GM23338 (cell line): ENCODE measurements at regions not wholly inside any gene's neighbourhood (a gene's known extent, or its start where the extent isn't known, plus 50 kb on each side); places are given as distances from the start of the nearest gene placed in this dataset.

ENCODE experiments used
- ATAC-seq: fragments of 200-7000 bp; cut with Tn5 transposase; 3 replicates; pipeline ENCODE4 v1.9.1; 2020
- DNase-seq: peaks from one replicate; pipeline ENCODE4 v3.0.0-alpha.2; 2015; ENCODE audit warnings: low spot score
- H2AFZ ChIP-seq: fragments of 200-600 bp; sonication (generic); 2 replicates; pipeline ENCODE4 v1.8.0; 2016; ENCODE audit warnings: antibody characterized with exemption, mild to moderate bottlenecking, moderate library complexity
- H3F3A ChIP-seq: fragments of 200-600 bp; sonication (generic); replicated peaks from 2 replicates; pipeline ENCODE4 v1.8.0; 2017; ENCODE audit warnings: antibody characterized with exemption, mixed run types, low read depth
- H3K27ac ChIP-seq: fragments of 200-600 bp; sonication (generic); 2 replicates; pipeline ENCODE4 v1.6.1; 2016; ENCODE audit warnings: low read depth
- H3K27me3 ChIP-seq: fragments of 200-600 bp; sonication (generic); 2 replicates; pipeline ENCODE4 v1.8.0; 2016; ENCODE audit warnings: mild to moderate bottlenecking, mixed run types, moderate library complexity; ENCODE audit not compliant: insufficient read depth
- H3K36me3 ChIP-seq: fragments of 200-600 bp; sonication (generic); 2 replicates; pipeline ENCODE4 v1.8.0; 2016; ENCODE audit warnings: mild to moderate bottlenecking; ENCODE audit not compliant: insufficient read depth
- H3K4me1 ChIP-seq: fragments of 200-600 bp; sonication (generic); 2 replicates; pipeline ENCODE4 v1.8.0; 2016; ENCODE audit warnings: mild to moderate bottlenecking, moderate library complexity; ENCODE audit not compliant: insufficient read depth
- H3K4me2 ChIP-seq: fragments of 200-600 bp; sonication (generic); 2 replicates; pipeline ENCODE4 v1.7.1; 2017; ENCODE audit warnings: mixed run types
- H3K4me3 ChIP-seq: fragments of 200-600 bp; sonication (generic); 2 replicates; pipeline ENCODE4 v1.6.1; 2016; ENCODE audit warnings: mixed run types
- H3K79me2 ChIP-seq: fragments of 200-600 bp; sonication (generic); replicated peaks from 2 replicates; pipeline ENCODE4 v1.8.0; 2017; ENCODE audit warnings: mild to moderate bottlenecking; ENCODE audit not compliant: insufficient read depth
- H3K9me2 ChIP-seq: fragments of 200-600 bp; sonication (generic); 2 replicates; pipeline ENCODE4 v1.8.0; 2017; ENCODE audit not compliant: insufficient read depth
- H4K20me1 ChIP-seq: fragments of 200-600 bp; sonication (generic); replicated peaks from 2 replicates; pipeline ENCODE4 v1.8.0; 2017; ENCODE audit warnings: mild to moderate bottlenecking; ENCODE audit not compliant: insufficient read depth
- H3K27ac Mint-ChIP-seq: 2 replicates; pipeline ENCODE4 v1.8.0; 2020; ENCODE audit warnings: inconsistent platforms, mild to moderate bottlenecking, moderate library complexity, mixed read lengths
- H3K27me3 Mint-ChIP-seq: 3 replicates; pipeline ENCODE4 v1.8.0; 2022; ENCODE audit warnings: low read depth, mild to moderate bottlenecking, moderate library complexity, mixed read lengths, inconsistent platforms; ENCODE audit not compliant: insufficient read depth, poor library complexity
- H3K36me3 Mint-ChIP-seq: 3 replicates; pipeline ENCODE4 v1.8.0; 2021; ENCODE audit warnings: low read depth, mild to moderate bottlenecking, inconsistent platforms, moderate library complexity, mixed read lengths
- H3K4me1 Mint-ChIP-seq: 3 replicates; pipeline ENCODE4 v1.8.0; 2020; ENCODE audit warnings: mild to moderate bottlenecking, inconsistent platforms, mixed read lengths
- H3K4me3 Mint-ChIP-seq: 3 replicates; pipeline ENCODE4 v1.8.0; 2021; ENCODE audit warnings: moderate library complexity, mild to moderate bottlenecking, inconsistent platforms, mixed read lengths
- H3K9me3 Mint-ChIP-seq: 3 replicates; pipeline ENCODE4 v1.8.0; 2020; ENCODE audit warnings: moderate library complexity, mild to moderate bottlenecking, inconsistent platforms, mixed read lengths
- CREB1 ChIP-seq: fragments of 250-450 bp; sonication (Bioruptor Pico); IDR thresholded peaks from 2 replicates; pipeline ENCODE4 v1.5.0; 2020; ENCODE audit warnings: low read depth, mild to moderate bottlenecking, moderate library complexity
- EZH2phosphoT487 ChIP-seq: fragments of 200-600 bp; sonication (generic); IDR thresholded peaks from one replicate; pipeline ENCODE4 v1.8.1; 2018; ENCODE audit warnings: antibody characterized with exemption; ENCODE audit not compliant: unreplicated experiment
- JUNB ChIP-seq: IDR thresholded peaks from one replicate; pipeline ENCODE4 v1.6.1; 2016; ENCODE audit warnings: antibody characterized with exemption; ENCODE audit not compliant: unreplicated experiment
- NANOG ChIP-seq: IDR thresholded peaks from 2 replicates; pipeline ENCODE4 v1.6.1; 2016; ENCODE audit warnings: antibody characterized with exemption, borderline replicate concordance
- POLR2AphosphoS5 ChIP-seq: IDR thresholded peaks from 2 replicates; pipeline ENCODE4 v1.6.1; 2016; ENCODE audit warnings: antibody characterized with exemption, low read depth
- STAT1 ChIP-seq: IDR thresholded peaks from one replicate; pipeline ENCODE4 v1.6.1; 2016; ENCODE audit warnings: antibody characterized with exemption; ENCODE audit not compliant: unreplicated experiment
- ZNF114 ChIP-seq: fragments of 250-450 bp; sonication (Bioruptor Pico); IDR thresholded peaks from 2 replicates; pipeline ENCODE4 v1.5.0; 2020; ENCODE audit warnings: mild to moderate bottlenecking, moderate library complexity
- ZNF331 ChIP-seq: fragments of 250-450 bp; sonication (Bioruptor Pico); IDR thresholded peaks from 2 replicates; pipeline ENCODE4 v1.5.0; 2020; ENCODE audit warnings: low read depth, mild to moderate bottlenecking, moderate library complexity
- TF ChIP-seq, protein P1 (sequence below): IDR thresholded peaks from 2 replicates; pipeline ENCODE4 v1.6.1; 2016; ENCODE audit warnings: antibody characterized with exemption
- TF ChIP-seq, protein P2 (sequence below): fragments of 250-450 bp; sonication (Bioruptor Pico); IDR thresholded peaks from 2 replicates; pipeline ENCODE4 v1.5.0; 2020; ENCODE audit warnings: mild to moderate bottlenecking, moderate library complexity
- TF ChIP-seq, protein P3 (sequence below), 2 experiments: fragments of 200-600 bp in 1 of 2; sonication (generic) in 1 of 2; conservative IDR thresholded peaks; 2 replicates each; pipeline versions ENCODE4 v1.5.1 to v1.6.1; 2016 to 2017; ENCODE audit warnings: antibody characterized with exemption in 2 of 2, low read depth in 2 of 2, mild to moderate bottlenecking in 2 of 2, moderate library complexity in 1 of 2
- TF ChIP-seq, protein P4 (sequence below): IDR thresholded peaks from one replicate; pipeline ENCODE4 v1.6.1; 2018; ENCODE audit warnings: antibody characterized with exemption; ENCODE audit not compliant: unreplicated experiment

DNA sequence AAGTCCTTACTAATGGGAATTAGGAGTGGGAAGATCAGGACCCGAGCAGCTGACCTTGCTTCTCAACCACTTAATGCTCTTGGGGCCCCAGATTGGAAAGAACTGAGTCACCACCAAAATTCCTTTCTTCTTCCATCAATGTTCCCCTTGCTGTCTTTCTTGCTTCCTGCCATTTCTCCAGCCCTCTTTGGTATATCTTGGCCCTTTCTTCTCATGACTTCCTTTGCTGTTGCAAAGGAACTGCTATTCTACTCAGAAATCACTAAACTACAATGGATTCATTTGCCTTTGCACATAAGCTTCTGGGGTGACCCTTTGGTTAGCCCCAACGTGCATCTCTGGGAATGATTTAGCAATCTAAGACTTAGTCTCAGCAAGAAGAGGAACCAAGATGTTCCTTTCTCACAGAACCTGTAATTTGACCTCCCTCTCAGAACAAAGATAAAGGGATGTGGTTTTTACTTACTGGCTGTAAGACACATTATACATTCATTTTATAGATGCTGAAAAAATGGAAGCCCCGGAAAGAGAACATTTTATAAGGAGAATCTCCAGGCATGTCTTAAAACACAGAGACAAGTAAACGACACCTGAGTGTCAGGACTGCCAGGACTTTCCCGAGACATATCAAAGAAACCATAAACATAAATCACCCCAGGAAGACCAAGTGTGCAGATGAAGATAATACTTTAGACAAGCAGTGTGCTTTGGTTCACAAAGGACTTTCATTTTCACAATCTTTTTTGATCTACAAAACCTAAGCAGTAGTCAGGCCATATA, 99.0 kb upstream of the TNFAIP3 start:
- Histone ChIP-seq H2AFZ (no peak overlapping the region), H3F3A (no peaks in the 10 kb centered on the region), H3K4me3 (no peak overlapping the region), H3K27ac (no peak overlapping the region), H3K4me1 (no peaks in the 10 kb centered on the region), H3K27me3 (no peaks in the 10 kb centered on the region), H3K79me2 (no peaks in the 10 kb centered on the region), H4K20me1 (no peaks in the 10 kb centered on the region), H3K36me3 (no peaks in the 10 kb centered on the region), H3K4me2 (no peak overlapping the region), H3K9me2 (peaks cover 15% of the 10 kb centered on the region; the same call in 1 of the 2 replicates)
- Mint-ChIP-seq H3K36me3 (no peaks in the 10 kb centered on the region), H3K4me3 (no peak overlapping the region), H3K9me3 (no peaks in the 10 kb centered on the region), H3K4me1 (no peaks in the 10 kb centered on the region), H3K27ac (no peak overlapping the region), H3K27me3 (peaks cover 2% of the 10 kb centered on the region)
- ATAC-seq (no peak), DNase-seq (no peak)
- TF ChIP-seq, protein P1, sequence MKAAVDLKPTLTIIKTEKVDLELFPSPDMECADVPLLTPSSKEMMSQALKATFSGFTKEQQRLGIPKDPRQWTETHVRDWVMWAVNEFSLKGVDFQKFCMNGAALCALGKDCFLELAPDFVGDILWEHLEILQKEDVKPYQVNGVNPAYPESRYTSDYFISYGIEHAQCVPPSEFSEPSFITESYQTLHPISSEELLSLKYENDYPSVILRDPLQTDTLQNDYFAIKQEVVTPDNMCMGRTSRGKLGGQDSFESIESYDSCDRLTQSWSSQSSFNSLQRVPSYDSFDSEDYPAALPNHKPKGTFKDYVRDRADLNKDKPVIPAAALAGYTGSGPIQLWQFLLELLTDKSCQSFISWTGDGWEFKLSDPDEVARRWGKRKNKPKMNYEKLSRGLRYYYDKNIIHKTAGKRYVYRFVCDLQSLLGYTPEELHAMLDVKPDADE, result no peak
- TF ChIP-seq, protein P2, sequence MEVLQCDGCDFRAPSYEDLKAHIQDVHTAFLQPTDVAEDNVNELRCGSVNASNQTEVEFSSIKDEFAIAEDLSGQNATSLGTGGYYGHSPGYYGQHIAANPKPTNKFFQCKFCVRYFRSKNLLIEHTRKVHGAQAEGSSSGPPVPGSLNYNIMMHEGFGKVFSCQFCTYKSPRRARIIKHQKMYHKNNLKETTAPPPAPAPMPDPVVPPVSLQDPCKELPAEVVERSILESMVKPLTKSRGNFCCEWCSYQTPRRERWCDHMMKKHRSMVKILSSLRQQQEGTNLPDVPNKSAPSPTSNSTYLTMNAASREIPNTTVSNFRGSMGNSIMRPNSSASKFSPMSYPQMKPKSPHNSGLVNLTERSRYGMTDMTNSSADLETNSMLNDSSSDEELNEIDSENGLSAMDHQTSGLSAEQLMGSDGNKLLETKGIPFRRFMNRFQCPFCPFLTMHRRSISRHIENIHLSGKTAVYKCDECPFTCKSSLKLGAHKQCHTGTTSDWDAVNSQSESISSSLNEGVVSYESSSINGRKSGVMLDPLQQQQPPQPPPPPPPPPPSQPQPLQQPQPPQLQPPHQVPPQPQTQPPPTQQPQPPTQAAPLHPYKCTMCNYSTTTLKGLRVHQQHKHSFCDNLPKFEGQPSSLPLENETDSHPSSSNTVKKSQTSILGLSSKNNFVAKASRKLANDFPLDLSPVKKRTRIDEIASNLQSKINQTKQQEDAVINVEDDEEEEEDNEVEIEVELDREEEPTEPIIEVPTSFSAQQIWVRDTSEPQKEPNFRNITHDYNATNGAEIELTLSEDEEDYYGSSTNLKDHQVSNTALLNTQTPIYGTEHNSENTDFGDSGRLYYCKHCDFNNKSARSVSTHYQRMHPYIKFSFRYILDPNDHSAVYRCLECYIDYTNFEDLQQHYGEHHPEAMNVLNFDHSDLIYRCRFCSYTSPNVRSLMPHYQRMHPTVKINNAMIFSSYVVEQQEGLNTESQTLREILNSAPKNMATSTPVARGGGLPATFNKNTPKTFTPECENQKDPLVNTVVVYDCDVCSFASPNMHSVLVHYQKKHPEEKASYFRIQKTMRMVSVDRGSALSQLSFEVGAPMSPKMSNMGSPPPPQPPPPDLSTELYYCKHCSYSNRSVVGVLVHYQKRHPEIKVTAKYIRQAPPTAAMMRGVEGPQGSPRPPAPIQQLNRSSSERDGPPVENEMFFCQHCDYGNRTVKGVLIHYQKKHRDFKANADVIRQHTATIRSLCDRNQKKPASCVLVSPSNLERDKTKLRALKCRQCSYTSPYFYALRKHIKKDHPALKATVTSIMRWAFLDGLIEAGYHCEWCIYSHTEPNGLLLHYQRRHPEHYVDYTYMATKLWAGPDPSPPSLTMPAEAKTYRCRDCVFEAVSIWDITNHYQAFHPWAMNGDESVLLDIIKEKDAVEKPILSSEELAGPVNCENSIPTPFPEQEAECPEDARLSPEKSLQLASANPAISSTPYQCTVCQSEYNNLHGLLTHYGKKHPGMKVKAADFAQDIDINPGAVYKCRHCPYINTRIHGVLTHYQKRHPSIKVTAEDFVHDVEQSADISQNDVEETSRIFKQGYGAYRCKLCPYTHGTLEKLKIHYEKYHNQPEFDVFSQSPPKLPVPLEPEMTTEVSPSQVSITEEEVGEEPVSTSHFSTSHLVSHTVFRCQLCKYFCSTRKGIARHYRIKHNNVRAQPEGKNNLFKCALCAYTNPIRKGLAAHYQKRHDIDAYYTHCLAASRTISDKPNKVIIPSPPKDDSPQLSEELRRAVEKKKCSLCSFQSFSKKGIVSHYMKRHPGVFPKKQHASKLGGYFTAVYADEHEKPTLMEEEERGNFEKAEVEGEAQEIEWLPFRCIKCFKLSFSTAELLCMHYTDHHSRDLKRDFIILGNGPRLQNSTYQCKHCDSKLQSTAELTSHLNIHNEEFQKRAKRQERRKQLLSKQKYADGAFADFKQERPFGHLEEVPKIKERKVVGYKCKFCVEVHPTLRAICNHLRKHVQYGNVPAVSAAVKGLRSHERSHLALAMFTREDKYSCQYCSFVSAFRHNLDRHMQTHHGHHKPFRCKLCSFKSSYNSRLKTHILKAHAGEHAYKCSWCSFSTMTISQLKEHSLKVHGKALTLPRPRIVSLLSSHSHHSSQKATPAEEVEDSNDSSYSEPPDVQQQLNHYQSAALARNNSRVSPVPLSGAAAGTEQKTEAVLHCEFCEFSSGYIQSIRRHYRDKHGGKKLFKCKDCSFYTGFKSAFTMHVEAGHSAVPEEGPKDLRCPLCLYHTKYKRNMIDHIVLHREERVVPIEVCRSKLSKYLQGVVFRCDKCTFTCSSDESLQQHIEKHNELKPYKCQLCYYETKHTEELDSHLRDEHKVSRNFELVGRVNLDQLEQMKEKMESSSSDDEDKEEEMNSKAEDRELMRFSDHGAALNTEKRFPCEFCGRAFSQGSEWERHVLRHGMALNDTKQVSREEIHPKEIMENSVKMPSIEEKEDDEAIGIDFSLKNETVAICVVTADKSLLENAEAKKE (CRISPR knock-in tag), result no peak
- TF ChIP-seq CREB1 (CRISPR knock-in tag) (no peak), ZNF331 (CRISPR knock-in tag) (no peak), ZNF114 (CRISPR knock-in tag) (no peak), EZH2phosphoT487 (no peak), POLR2AphosphoS5 (no peak), JUNB (no peak), NANOG (no peak), STAT1 (no peak)
- TF ChIP-seq, protein P3, sequence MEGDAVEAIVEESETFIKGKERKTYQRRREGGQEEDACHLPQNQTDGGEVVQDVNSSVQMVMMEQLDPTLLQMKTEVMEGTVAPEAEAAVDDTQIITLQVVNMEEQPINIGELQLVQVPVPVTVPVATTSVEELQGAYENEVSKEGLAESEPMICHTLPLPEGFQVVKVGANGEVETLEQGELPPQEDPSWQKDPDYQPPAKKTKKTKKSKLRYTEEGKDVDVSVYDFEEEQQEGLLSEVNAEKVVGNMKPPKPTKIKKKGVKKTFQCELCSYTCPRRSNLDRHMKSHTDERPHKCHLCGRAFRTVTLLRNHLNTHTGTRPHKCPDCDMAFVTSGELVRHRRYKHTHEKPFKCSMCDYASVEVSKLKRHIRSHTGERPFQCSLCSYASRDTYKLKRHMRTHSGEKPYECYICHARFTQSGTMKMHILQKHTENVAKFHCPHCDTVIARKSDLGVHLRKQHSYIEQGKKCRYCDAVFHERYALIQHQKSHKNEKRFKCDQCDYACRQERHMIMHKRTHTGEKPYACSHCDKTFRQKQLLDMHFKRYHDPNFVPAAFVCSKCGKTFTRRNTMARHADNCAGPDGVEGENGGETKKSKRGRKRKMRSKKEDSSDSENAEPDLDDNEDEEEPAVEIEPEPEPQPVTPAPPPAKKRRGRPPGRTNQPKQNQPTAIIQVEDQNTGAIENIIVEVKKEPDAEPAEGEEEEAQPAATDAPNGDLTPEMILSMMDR (conservative IDR thresholded peaks at IDR 0.05; ENCODE audit: low read depth in 2 of 2), result no peak
- TF ChIP-seq, protein P4, sequence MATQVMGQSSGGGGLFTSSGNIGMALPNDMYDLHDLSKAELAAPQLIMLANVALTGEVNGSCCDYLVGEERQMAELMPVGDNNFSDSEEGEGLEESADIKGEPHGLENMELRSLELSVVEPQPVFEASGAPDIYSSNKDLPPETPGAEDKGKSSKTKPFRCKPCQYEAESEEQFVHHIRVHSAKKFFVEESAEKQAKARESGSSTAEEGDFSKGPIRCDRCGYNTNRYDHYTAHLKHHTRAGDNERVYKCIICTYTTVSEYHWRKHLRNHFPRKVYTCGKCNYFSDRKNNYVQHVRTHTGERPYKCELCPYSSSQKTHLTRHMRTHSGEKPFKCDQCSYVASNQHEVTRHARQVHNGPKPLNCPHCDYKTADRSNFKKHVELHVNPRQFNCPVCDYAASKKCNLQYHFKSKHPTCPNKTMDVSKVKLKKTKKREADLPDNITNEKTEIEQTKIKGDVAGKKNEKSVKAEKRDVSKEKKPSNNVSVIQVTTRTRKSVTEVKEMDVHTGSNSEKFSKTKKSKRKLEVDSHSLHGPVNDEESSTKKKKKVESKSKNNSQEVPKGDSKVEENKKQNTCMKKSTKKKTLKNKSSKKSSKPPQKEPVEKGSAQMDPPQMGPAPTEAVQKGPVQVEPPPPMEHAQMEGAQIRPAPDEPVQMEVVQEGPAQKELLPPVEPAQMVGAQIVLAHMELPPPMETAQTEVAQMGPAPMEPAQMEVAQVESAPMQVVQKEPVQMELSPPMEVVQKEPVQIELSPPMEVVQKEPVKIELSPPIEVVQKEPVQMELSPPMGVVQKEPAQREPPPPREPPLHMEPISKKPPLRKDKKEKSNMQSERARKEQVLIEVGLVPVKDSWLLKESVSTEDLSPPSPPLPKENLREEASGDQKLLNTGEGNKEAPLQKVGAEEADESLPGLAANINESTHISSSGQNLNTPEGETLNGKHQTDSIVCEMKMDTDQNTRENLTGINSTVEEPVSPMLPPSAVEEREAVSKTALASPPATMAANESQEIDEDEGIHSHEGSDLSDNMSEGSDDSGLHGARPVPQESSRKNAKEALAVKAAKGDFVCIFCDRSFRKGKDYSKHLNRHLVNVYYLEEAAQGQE, result no peak
